ENCODE measurements at regions not wholly inside any gene's neighbourhood (a gene's known extent, or its start where the extent isn't known, plus 50 kb on each side); places are given as distances from the start of the nearest gene placed in this dataset.

DNA sequence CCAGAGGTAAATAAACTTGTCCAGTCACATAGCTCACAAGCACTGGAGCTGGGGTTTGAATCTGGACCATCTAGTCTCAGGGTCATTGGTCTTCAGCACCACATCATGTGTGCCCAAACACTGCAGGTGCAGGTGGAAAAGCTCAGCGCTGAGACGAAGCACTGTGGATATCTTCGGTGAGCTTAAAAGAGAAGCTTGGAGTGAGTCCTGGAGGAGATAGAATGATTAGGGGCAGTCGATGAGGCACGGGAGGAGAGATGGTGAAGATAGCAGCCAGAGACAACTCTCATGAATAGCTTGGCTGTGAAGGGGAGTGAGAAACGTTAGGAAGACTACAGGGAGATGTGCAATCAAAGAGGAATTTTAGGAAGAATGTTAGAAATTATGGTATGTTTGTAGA lies 389.3 kb downstream of the FGF9 start:
- DNase-seq (ENCODE audit: low read depth in 2 of 2), result no peak

DNA sequence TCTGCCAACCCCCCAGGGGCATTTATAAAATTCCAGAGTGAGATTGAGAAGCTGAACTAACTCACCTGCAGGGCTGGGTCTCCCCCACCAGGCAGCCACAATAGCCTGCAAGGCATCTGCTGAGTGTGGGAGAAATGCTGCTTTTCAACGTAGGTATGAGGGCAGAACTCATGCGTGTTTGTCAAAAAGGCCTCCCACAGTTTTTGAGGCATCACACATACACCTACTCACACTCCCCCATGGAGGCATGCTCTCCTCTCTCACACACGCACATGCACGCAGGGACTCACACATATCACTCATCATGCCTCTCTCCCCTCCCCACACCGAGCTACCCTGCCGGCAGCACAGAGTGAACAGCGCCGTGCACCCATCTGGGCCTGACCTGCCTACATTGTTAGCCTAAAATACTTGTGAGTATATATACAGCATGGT lies 390.5 kb downstream of the FGF9 start:
- DNase-seq (ENCODE audit: low read depth in 2 of 2), result peak; percentile 36 to 39

DNA sequence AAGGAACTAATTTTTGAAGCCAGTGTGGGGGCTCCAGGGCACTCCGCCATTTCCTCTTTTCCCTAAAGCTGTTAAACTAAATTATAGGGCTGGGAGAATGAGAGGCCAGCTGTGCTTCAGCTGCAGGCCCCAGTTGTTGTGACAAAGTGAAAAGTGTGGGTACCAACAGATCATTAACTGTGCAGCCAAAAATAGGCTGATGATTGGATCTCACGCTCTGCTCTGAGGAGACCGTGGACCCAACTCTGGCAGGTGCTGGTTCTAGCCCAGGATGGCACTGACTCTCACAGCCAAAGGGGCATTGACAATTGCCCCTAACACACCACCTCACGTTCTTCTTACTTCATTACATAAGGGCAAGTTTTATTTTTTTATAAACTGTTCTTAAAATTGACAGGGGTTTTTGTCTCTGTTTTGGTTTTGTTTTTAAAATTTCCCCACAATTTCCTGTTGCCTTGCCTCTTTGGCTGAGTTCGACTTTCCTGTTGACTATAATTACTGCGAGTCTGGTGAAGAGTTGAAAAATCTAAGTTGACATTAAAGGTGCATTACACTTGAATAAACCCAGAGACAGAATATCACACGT lies 391.0 kb downstream of the FGF9 start:
- no peak for DNase-seq (ENCODE audit: low read depth in 2 of 2)

DNA sequence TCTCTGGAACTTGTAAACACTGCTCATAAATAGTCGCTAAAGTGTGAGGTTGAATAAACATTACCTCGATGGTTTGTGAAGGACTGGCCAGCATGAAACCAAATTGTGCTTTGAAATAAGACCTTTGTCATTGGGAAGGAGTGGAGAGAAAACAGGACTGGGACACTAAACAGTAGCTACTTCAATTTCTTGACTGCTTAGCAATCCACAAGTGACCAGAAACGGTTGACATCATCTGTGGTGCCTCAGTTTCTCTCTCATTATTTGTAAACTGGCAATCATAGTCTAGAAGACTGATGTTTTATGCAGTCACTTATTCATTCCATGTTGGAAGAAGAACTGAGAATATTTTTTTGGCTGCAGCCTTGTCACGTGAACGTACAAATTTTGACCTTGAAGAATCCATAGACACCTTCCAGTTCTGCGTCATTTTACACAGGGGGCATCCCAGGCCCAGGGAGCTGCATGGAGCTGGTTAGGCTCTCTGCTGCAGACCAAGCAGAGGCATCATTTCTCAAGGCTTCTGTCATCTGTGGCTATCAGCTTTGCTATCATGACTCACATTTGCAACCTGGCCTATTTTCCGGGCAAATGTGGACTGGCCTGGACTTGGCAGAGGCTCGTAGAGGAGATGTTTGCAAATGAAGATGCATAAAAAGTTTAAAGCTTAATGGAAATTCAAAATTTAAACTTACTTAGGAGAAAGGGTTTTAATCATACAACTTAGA lies 391.8 kb downstream of the FGF9 start:
- DNase-seq (ENCODE audit: low read depth in 2 of 2), result no peak

DNA sequence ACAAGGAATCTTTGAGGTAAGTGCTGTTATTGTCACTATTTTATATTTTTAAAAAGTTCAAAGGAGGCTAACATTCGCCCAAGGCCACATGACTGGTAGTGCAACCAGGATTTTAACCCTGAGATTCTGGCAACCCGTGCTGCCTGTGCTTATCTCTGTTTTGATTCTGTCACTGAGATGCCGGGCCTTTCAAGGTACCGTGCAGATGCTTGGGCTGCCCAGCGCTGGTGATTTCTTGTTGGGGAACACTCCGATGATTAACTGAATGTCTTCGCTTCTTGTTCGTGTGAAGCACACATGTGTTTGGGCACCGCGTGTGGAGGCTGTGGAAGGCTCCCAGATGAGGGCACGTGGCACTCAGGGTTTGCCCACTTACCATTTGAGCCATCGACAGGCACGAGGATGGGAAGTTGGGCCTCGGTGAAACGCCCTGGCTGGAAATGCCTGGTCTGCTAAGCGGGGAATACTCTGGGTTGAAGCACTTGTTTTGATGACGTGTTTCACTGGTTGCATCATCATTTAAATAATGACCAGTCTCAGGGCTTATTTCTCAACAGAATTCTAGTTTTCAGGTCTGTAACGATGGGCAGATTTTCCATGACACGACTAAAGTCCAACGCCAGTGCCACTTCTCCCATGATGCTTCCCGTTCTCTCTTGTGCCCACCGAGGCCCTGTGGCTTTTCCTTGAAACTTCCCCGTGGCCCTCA lies 392.7 kb downstream of the FGF9 start:
- no peak for DNase-seq (ENCODE audit: low read depth in 2 of 2)

DNA sequence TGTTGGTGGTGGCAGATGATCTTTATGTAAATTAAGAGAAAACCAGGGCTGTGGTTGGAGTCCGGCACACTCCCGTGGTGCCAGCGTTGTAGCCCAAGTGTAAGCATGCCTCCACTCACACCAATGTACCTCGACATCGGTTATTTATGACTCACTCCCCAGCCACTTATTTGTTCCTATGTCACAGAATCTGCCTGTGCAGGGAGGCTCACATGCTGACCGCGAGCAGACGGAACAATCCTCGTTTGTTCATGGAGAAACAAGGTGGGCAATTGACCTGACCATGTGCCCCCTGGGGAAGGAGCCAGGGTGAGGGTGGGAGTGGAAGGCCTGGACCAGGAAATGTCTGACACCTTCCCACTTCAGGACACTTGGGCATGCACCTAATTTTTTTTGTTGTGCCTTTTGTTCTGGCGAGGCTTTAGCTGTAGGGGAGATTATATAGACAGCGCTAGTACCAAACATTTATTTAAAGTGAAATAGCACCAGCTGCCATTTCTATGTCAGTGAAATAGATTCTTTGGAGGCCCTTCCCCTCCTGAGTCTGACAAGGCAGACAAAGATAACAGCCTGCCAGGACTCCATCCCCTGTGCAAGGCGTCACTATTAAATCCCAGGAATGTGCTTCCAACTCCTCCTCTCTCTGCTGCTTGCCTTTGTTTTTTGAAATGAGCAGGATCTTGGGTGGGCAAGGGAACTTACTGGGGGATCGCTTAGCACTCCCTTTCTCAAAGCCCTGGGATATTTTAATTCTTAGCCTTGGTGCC lies 394.2 kb downstream of the FGF9 start:
- no peak for DNase-seq (ENCODE audit: low read depth in 2 of 2)

DNA sequence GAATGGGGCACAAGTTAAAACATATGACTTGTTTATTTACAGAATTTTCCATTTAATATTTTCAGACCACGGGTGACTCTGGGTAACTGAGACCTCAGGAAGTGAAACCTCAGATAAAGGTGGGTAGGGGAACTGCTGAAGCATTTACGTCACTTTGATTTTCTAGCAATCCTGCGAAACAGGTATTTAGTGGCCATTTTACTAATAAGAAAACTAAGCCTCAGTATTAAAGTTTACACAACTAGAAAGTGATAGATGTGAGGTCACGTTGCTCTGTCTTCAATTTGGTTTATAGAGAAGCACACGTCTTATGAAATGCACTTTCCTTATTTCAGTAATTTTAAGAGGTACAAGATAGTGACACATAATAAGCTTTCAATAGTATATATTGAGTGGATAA lies 402.8 kb downstream of the FGF9 start:
- no peak for DNase-seq (ENCODE audit: low read depth in 2 of 2)

DNA sequence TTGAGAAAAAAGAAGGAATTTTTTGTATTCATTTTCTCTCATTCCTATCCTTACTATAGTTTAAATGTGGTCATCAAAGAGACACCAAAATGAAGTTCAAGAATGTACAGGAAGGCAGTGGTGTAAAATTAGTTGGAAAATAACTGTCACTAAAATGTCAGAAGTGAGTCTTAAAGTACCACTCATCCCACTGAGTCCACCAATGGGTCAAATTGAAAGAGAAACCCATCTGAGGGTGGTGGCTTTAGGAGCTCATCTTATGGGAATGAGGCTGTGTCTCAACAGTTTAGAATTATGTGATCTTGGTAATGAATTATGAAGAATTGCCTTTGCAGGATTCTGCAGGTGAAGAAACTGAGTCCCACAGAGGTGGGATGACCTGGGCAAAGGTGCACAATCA lies 403.5 kb downstream of the FGF9 start:
- no peak for DNase-seq (ENCODE audit: low read depth in 2 of 2)

DNA sequence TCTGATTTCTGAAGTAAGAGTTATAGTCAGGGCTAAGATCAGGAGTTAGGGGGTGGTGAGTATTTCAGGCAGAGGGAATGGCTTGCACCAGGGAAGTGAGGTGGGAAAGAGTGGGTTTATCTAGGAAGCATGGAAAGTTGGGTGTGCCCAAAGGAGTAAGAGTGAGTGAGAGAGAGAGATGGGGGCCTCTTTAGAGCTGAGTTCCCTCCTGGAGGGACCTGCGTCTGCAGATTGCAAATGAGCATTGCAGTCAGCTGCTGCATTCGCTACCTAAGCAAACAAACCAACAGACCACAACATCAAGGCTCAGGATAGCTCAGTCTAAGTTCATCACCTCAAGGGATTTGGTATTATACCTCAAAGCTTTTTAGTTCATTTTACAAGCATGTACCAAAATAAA lies 405.8 kb downstream of the FGF9 start:
- no peak for DNase-seq (ENCODE audit: low read depth in 2 of 2)

DNA sequence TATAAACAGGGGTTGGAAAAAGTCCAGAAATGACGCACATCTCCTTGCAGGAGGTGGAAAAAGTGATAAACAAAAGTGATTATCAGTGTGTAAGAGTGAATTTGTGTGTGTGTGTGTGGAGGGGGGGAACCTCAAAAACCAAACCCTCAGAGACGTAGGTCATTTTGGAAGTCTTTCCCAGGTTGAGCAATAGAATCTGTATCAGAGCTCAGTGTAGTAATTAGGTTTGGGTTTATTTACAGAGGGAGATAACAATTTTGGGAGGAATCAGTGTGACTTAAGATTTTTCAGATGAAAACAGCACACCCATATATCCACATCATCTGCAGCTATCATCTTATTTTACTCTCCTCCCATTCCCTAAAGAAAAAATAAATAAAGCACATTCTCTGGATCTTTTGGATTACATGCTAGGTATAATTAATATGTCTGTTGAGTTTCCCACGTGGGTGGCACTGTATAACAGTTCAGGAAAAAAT lies 406.4 kb downstream of the FGF9 start:
- no peak for DNase-seq (ENCODE audit: low read depth in 2 of 2)

DNA sequence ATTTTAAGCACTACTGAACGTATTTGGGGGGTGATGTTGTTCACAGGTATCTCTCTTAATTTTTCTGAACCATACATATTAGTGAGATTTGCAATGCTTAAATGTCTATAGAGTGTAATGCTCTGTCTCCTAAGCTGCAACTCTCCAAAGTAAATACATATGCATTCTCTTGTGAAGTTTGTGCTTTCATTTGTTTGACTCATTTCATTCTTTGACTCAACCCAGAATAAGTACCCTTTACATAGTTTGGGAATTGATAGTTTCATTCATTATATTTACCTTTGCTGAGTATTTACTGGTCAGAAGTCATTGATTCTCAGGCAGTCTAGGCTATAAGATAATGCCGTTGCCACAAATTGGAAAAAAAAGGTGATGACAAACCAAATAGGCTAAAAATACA lies 406.9 kb downstream of the FGF9 start:
- no peak for DNase-seq (ENCODE audit: low read depth in 2 of 2)

DNA sequence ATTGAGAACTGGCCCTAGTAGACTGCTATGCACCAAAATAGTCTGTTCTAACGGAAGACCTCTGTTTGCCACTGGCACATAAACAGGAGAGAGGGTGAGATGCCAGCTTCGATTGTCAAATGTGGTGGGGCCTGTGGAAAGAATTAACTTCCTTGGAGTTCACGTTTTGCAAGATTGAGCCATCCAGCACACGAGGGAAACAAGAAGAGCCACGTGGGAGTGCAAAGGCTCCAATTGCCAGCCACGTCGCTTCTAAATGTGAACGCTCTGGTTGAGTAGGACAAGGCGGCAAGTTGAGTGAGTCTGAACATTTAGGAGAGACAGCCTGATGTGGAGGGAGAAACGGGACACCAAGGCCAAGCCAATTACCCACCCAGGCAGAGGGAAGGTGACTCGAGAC lies 409.1 kb downstream of the FGF9 start:
- DNase-seq (ENCODE audit: low read depth in 2 of 2), result no peak

DNA sequence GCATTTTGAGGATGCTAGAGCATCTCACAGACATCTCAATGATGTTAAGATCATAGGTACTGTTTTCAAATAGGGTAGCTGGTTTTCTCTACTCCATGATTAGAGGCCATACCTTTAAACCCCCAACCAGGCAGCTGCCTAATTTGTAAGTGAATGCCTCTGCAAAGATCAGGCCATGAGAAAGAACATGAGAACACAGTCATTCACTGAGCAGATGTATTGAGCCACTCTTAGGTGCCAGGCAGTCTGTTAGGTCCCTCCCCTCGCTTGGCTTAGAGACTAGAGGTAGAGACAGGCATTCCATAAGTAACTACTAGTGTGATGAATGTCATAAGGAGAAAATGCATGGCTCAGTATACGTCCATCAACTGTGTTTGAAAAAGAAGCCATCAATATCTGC lies 410.0 kb downstream of the FGF9 start:
- no peak for DNase-seq (ENCODE audit: low read depth in 2 of 2)

DNA sequence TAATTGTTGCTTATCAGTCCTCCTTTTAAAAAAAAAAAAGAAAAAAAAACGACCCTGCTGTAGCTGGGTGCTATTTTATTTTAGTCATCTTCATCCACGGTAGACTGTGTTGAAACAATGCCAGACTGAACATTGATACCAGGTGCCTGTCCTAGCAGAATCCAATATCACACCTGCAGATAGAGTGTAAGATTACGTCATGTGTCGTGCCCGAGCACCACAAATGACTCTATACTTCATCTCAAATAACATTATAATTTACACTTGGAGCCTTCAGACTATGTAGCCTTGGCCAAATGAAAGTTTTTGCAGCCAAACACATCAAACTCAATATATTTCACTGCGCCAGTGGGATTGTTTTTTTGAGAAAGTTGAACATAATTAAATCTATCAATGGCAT lies 410.6 kb downstream of the FGF9 start:
- no peak for DNase-seq (ENCODE audit: low read depth in 2 of 2)

DNA sequence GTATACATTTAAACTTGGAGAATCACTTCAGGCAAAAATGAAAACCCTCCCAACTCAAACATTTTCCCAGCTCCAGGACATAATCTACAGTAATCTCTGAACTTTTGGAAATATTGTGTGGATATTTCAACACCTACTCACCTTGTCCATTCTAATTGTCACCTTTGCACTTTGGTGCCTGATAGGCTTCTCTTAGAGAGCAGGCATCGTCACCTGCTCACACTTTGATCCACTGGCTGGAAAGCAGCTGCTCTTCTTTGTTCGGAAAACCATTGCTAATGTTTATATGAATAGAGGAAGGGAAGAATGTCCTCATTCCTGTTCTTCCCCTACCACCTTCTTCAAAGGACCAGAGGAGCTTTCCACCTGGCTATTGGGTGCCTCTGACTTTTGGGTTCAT lies 411.2 kb downstream of the FGF9 start:
- no peak for DNase-seq (ENCODE audit: low read depth in 2 of 2)

DNA sequence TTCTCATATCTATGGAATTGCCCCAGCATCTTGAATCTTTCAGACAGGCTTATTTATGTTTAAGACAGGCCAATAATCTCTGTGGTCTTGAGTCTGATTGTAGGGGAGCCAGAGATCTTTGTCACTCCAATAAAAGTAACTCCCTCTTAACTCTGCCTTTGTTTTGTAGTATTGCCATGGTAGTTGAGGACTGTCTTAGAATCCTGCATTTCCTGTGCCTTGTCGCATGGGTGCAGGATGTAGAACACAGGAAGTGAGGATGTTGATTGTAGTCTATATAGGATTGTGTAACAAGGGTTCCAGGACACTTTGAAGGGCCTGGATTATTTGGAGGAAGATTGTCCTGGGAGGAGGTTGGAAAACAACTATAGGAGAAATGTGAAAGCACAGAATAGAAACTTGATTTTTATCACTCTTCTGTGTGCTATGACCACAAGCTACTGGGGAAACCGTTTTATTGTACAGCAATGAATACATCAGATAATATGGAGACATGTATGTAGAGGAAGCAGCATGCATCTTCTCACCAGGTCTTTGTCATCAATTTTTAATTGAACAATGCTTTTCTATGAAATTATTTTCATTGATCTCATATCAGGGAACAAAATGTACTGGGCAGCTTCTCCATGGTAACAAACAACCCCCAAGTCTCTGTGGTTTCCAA lies 411.7 kb downstream of the FGF9 start:
- no peak for DNase-seq (ENCODE audit: low read depth in 2 of 2)

DNA sequence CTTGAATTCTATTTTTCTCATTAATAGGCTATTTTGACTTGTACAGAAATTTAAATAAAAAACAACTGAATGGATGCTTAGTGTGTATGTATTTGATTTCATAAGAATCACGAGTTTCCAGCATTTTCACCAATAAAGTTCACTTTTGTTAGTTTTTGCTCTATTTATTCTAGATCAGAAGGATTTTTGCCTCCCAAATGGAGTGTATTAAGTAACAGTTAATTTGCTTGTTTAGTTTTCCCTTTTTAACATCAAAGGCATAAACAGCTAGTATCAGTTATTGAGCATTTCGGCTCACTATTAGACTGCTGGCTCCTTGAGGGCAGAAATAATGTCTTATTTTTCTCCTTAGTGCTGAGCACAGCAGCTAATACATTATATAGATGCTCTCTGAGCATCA lies 414.1 kb downstream of the FGF9 start:
- no peak for DNase-seq (ENCODE audit: low read depth in 2 of 2)

DNA sequence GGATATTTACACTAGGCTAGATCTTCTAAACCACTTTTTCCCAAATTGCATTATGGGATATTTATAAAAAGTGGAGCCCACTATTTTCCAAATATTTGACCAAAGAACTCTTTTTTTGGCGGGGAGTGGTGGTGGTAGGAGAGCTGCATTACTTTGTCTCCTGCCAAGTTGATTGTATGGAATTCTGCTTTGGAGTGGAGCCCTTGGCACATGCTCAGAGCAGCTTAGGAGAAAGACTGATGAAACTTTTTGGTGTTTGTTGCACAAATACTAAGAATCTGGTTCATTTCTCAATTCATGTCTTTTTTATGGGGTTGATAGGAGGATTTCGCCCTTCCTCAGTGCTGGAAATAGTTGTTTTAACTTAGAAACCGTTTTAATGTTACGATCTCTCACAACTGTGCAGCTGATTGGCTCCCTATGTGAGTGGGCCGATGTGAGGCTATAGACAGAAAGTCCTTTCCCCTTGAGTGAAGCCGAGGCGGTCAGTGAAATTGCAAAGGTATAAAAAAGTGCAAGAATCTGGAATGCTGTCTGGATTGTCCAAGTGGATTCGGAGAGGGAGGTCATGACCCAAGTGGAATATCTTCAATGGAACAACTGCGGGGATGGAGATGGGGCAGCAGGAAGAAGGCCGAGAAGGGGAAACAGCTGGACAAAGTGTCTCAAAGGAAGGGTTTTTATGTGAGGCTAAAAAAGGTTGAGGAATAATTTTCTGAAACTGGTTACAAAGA lies 415.9 kb downstream of the FGF9 start:
- DNase-seq (ENCODE audit: low read depth in 2 of 2), result no peak

DNA sequence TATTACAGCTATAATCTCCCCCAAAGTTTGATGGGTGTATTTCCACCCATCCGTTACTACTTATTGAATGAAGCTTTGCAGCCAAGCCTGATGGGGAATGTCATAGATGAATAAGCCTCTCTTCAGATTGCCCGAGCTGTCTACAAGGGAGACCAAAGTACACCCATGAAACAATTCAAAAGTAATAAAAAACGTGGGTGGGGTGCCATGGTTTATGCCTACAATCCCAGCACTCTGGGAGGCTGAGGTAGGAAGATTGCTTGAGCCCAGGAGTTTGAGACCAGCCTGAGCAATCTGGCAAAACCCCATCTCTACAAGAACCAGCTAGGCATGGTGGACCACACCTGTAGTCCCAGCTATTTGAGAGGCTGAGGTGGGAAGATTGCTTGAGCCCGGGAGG lies 419.2 kb downstream of the FGF9 start:
- no peak for DNase-seq (ENCODE audit: low read depth in 2 of 2)

DNA sequence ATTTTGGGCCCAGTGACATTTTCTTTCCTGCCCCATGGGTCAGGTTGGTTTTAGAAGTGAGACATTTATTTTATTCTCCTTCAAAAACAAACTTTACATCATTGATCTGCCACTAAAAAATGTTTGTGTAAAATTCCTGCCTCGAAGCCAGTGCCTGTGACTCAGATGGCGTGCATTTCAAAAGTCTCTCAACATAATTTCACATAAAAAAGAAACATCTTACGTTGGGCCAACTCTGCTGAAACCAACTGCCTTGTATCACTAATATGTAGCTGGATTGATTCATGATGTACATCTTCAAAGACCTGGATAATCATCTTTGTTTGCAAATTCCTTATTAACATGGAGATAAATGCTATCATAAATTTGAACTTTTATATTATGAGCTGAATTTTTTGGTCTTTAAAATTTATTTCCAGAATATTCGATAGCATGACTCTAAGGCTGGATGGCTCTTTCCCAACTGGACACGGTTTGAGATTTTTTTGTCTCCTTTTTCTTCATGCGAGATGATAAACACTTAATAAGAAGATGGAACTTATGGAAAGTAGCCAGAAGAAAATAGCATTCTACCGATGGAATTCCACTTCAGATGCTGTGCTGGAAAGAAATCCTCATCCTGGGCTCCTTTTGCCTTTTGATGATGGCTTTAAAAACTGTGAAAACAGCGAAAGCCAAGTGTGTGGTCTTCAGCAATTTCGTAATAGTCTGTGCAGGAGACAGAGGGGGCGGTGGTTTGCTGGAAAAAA lies 420.5 kb downstream of the FGF9 start:
- DNase-seq (ENCODE audit: low read depth in 2 of 2), result no peak

DNA sequence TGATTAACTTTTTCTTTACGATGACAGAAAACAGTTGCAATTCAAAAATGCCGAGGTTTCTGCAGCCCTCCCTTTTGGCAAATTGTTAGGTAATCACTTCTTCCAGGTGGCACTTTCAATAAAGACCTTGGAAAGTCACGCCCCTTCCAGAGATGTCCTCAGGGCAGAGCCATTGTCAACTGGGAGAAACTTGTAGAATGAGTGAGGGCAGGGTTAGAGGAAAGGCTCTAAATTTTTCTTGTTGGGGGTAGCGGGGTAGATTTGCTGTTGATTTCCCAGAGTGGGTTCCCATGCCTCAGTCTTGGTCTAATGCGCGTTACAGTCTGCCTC lies 421.1 kb downstream of the FGF9 start:
- DNase-seq (ENCODE audit: low read depth in 2 of 2), result no peak
